OCI-LY3 (cell line): ENCODE measurements at regions not wholly inside any gene's neighbourhood (a gene's known extent, or its start where the extent isn't known, plus 50 kb on each side); places are given as distances from the start of the nearest gene placed in this dataset.
A peak's percentile ranks its signal among the peaks of the same experiment; 100 is the strongest.

Experiments used
- H2AFZ ChIP-seq: fragments of 200-600, 300-600 bp; shearing (Covaris generic); 2 replicates; pipeline ENCODE4 v1.6.0; 2014; ENCODE audit warnings: antibody characterized with exemption, low read depth, low read length
- H3K27ac ChIP-seq: fragments of 200-600, 300-600 bp; sonication (generic); 2 replicates; pipeline ENCODE4 v1.5.1; 2014; ENCODE audit warnings: mild to moderate bottlenecking, low read length, moderate library complexity, mixed read lengths
- H3K27me3 ChIP-seq: fragments of 200-600, 300-600 bp; sonication (generic); 2 replicates; pipeline ENCODE4 v1.6.1; 2014; ENCODE audit warnings: low read depth, low read length, mixed read lengths
- H3K36me3 ChIP-seq: fragments of 200-600, 300-600 bp; sonication (generic); replicated peaks from 2 replicates; pipeline ENCODE3; 2014; ENCODE audit warnings: low read depth, low read length, mixed read lengths
- H3K4me1 ChIP-seq: fragments of 300-600, 200-600 bp; sonication (generic); 2 replicates; pipeline ENCODE4 v1.6.1; 2014; ENCODE audit warnings: low read length, mixed read lengths
- H3K4me2 ChIP-seq: fragments of 200-600, 300-600 bp; sonication (generic); 2 replicates; pipeline ENCODE4 v1.6.1; 2014; ENCODE audit warnings: low read length, mixed read lengths
- H3K4me3 ChIP-seq: fragments of 300-600, 200-600 bp; sonication (generic); 2 replicates; pipeline ENCODE4 v1.5.1; 2014; ENCODE audit warnings: antibody characterized with exemption, mild to moderate bottlenecking, low read length, moderate library complexity
- H3K79me2 ChIP-seq: fragments of 300-600, 200-600 bp; shearing (Covaris generic); 2 replicates; pipeline ENCODE4 v1.6.1; 2014; ENCODE audit warnings: mild to moderate bottlenecking, low read length, mixed read lengths
- H3K9ac ChIP-seq: fragments of 300-600, 200-600 bp; shearing (Covaris generic); 2 replicates; pipeline ENCODE4 v1.6.0; 2014; ENCODE audit warnings: mild to moderate bottlenecking, low read length, moderate library complexity
- H3K9me3 ChIP-seq: fragments of 200-600, 300-600 bp; shearing (Covaris generic); 2 replicates; pipeline ENCODE4 v1.6.1; 2014; ENCODE audit warnings: low read length, mixed read lengths; ENCODE audit not compliant: insufficient read depth
- H4K20me1 ChIP-seq: fragments of 200-600, 300-600 bp; sonication (generic); 2 replicates; pipeline ENCODE4 v1.6.1; 2016; ENCODE audit warnings: low read length, mixed read lengths; ENCODE audit not compliant: insufficient read depth
- EZH2phosphoT487 ChIP-seq: fragments of 200-600 bp; shearing (Covaris generic); IDR thresholded peaks from 2 replicates; pipeline ENCODE4 v1.6.1; 2018; ENCODE audit warnings: antibody characterized with exemption, mixed run types, low read depth
- TF ChIP-seq, protein P1 (sequence below): fragments of 200-600, 300-600 bp; sonication (generic); IDR thresholded peaks from 2 replicates; pipeline ENCODE4 v1.5.1; 2014; ENCODE audit warnings: antibody characterized with exemption, low read length, low read depth

DNA sequence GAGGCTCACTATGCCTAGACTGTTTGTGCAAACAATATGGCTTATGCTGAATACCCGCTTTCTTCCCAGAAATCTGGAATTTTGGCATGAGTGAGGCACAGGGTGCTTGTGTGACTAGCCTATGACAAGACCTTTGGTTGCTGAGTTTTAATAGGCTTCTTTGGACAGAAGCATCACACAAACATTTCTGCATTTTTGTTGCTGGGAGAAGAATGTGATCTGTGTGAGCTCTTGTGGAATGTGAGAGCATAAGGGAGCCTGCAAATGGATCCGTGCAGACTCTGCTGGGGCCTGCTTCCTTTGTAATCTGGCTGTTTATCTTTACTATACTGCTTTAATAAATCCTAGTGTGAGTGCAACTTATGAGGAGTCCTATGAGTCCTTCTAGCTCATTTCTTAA, 83.0 kb upstream of the ZDHHC17 start:
- Histone ChIP-seq H3K9me3 (no peaks in the 10 kb centered on the region), H3K4me3 (no peak overlapping the region), H3K79me2 (no peaks in the 10 kb centered on the region), H3K4me2 (no peak overlapping the region), H3K36me3 (no peaks in the 10 kb centered on the region), H4K20me1 (no peaks in the 10 kb centered on the region), H3K27me3 (no peaks in the 10 kb centered on the region), H2AFZ (no peak overlapping the region), H3K9ac (no peak overlapping the region), H3K4me1 (no peaks in the 10 kb centered on the region), H3K27ac (no peak overlapping the region)
- TF ChIP-seq, protein P1, sequence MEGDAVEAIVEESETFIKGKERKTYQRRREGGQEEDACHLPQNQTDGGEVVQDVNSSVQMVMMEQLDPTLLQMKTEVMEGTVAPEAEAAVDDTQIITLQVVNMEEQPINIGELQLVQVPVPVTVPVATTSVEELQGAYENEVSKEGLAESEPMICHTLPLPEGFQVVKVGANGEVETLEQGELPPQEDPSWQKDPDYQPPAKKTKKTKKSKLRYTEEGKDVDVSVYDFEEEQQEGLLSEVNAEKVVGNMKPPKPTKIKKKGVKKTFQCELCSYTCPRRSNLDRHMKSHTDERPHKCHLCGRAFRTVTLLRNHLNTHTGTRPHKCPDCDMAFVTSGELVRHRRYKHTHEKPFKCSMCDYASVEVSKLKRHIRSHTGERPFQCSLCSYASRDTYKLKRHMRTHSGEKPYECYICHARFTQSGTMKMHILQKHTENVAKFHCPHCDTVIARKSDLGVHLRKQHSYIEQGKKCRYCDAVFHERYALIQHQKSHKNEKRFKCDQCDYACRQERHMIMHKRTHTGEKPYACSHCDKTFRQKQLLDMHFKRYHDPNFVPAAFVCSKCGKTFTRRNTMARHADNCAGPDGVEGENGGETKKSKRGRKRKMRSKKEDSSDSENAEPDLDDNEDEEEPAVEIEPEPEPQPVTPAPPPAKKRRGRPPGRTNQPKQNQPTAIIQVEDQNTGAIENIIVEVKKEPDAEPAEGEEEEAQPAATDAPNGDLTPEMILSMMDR: no peak
- TF ChIP-seq EZH2phosphoT487: no peak

DNA sequence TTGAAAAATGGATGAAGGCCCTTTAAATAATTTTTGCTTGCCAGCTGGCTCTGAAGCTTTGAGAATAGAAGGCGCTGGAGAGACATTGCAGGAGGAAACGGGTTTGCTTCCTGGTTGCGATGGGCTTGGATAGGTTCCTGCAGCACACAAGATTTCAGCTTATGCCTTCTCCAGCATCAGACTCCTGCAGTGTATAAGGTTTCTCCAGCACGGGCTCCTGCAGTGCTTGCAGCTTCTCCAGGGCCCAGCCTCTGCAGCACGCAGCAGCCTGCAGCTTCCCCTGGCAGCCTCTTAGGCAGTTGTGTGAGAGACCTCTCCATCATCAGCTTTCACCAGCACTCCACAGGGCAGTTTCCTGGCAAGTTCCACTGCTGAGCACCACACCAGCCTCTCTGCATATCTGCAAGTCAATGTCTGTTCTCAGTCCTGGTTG, 78.7 kb upstream of the ZDHHC17 start:
- Histone ChIP-seq H2AFZ (no peak overlapping the region), H3K36me3 (no peaks in the 10 kb centered on the region)

DNA sequence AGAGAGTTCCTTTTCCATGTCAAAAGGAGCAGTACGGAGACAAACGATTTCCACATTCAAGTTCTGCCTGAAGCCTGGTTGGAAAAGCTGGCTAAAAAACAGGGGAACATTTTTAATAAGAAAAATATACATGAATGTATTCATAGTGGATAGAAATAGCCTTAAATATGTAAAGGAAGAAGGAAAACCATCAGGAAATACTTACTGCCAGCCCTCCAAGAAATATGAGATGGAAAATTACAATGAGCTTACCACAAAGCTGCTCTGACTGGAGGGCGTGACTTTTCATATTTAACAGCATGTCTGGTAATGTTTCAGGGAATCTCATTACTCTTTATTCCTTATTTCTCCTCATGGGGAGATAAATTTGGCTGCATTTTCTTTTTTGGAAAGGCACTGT, 75.9 kb upstream of the ZDHHC17 start:
- Histone ChIP-seq H3K9ac (no peak overlapping the region), H3K27me3 (no peaks in the 10 kb centered on the region), H3K4me2 (no peak overlapping the region), H3K4me1 (no peaks in the 10 kb centered on the region), H4K20me1 (no peaks in the 10 kb centered on the region), H3K79me2 (no peaks in the 10 kb centered on the region), H3K36me3 (no peaks in the 10 kb centered on the region), H3K9me3 (no peaks in the 10 kb centered on the region), H3K4me3 (no peak overlapping the region), H2AFZ (no peak overlapping the region), H3K27ac (no peak overlapping the region)
- TF ChIP-seq, protein P1: no peak
- TF ChIP-seq EZH2phosphoT487: no peak

More for the DNA sequence above, 78.7 kb upstream of the ZDHHC17 start:
- Histone ChIP-seq H3K4me1 (no peaks in the 10 kb centered on the region), H3K4me2 (no peak overlapping the region), H3K4me3 (no peak overlapping the region), H3K9me3 (no peaks in the 10 kb centered on the region), H3K27ac (no peak overlapping the region), H3K79me2 (no peaks in the 10 kb centered on the region), H4K20me1 (no peaks in the 10 kb centered on the region), H3K27me3 (no peaks in the 10 kb centered on the region), H3K9ac (no peak overlapping the region)
- no peak for TF ChIP-seq EZH2phosphoT487
- TF ChIP-seq, protein P1: no peak

DNA sequence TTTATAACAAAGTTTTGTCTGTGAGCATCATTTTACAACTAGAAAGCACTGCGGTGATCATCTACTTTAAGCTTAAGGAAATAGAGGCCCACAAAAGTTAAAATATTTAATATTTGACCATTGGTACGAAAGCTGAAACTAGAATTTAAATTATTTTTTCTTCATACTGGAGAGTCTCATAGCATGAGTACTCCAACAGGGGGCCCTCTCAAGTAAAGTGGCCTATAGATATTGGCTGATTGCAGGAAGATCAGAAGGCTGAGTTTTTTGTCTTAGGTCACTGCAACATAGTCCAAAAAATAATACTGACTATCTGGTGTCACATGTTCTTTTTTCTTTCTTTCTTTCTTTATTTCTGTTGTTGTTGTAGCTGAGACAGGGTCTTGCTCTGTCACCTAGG, 75.3 kb upstream of the ZDHHC17 start:
- H3K4me3 ChIP-seq: no peak overlapping the region
- no peak overlapping the region for H2AFZ ChIP-seq
- H3K4me1 ChIP-seq: no peaks in the 10 kb centered on the region
- H3K79me2 ChIP-seq: no peaks in the 10 kb centered on the region
- H3K27ac ChIP-seq: no peak overlapping the region
- H3K9me3 ChIP-seq: no peaks in the 10 kb centered on the region
- H3K36me3 ChIP-seq: no peaks in the 10 kb centered on the region
- TF ChIP-seq EZH2phosphoT487: no peak
- TF ChIP-seq, protein P1: peak; percentile 48
- H3K4me2 ChIP-seq: no peak overlapping the region
- H3K27me3 ChIP-seq: no peaks in the 10 kb centered on the region
- H3K9ac ChIP-seq: no peak overlapping the region
- H4K20me1 ChIP-seq: no peaks in the 10 kb centered on the region
